Erythroblast (primary cell): ENCODE measurements at regions not wholly inside any gene's neighbourhood (a gene's known extent, or its start where the extent isn't known, plus 50 kb on each side); places are given as distances from the start of the nearest gene placed in this dataset.

Experiments
- GATA1 ChIP-seq: IDR thresholded peaks from 2 replicates; pipeline ENCODE4 v1.6.1; 2011; ENCODE audit warnings: low read depth, mild to moderate bottlenecking, control low read depth, low read length, moderate library complexity
- POLR2A ChIP-seq: IDR thresholded peaks from 2 replicates; pipeline ENCODE4 v1.6.1; 2011; ENCODE audit warnings: mild to moderate bottlenecking, low read length

GRCh38 chr13:58083064-58083463 is 451.5 kb downstream of the PCDH17 start:
- TF ChIP-seq POLR2A (no peak), GATA1 (no peak)
